Amniotic epithelial cell (primary cell): ENCODE measurements at regions not wholly inside any gene's neighbourhood (a gene's known extent, or its start where the extent isn't known, plus 50 kb on each side); places are given as distances from the start of the nearest gene placed in this dataset.
"Not testable (repeated sequence)": the region's sequence is repeated elsewhere in the genome, so short reads cannot be mapped to it uniquely, and the experiment has no call there.

Experiments
- DNase-seq: peaks from one replicate; pipeline ENCODE4 v3.0.0-alpha.2; 2010; ENCODE audit warnings: low read depth

- DNase-seq, result no peak
Observed at GRCh38 chr4:123638834-123639233, 242.2 kb downstream of the SPRY1 start.

- DNase-seq, result peak; percentile 83
Observed at GRCh38 chr4:123640271-123640670, 243.7 kb downstream of the SPRY1 start.

- DNase-seq, result no peak
Observed at GRCh38 chr4:123640824-123641223, 244.2 kb downstream of the SPRY1 start.

GRCh38 chr4:123643691-123644090, 247.1 kb downstream of the SPRY1 start:
- DNase-seq, result no peak

- DNase-seq, result no peak
Observed at GRCh38 chr4:123649250-123649644, 252.7 kb downstream of the SPRY1 start.

- peak; percentile 79 for DNase-seq
Observed at GRCh38 chr4:123649645-123650391, 253.2 kb downstream of the SPRY1 start.

DNA sequence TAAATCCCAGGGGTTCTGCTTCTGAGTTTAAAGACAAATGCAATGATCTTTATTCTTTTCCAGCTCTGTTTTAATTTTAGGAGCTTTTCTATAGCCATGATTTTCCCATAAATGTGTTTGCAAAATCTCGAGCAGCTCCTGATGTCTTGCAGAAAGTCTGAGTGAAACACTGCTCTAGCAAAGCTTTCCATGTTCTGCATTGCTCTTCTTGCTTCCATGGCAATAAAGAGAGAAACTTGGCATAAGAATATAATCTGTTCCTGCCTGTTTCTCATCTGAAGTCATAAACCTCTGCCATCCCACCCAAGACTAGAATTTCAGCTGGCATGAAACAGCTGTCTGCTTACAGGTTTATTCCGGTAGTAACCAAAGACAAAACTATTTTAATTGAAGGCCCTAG, 254.5 kb downstream of the SPRY1 start:
- DNase-seq, result no peak

GRCh38 chr4:123651536-123652180, 255.1 kb downstream of the SPRY1 start:
- no peak for DNase-seq

DNA sequence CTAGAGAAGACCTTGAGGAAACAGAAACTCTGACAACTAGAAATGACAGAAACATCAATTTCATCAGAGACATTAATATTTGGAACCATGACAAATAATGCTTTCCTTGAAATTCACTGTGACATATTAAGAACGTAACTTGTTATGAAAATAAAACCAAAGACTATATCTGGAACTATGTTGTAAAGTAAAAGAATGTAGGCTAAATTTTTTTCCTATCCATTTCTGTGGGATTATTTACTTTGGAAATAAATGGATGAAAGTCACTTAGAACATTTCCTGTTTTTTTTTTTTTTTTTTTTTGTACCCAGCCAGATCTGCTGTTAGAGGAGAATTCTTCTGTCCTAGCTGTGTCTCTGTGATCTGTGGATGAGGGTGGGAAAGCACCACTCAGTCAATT, 255.9 kb downstream of the SPRY1 start:
- DNase-seq, result no peak

GRCh38 chr4:123653236-123653635, 256.6 kb downstream of the SPRY1 start:
- DNase-seq, result no peak

DNA sequence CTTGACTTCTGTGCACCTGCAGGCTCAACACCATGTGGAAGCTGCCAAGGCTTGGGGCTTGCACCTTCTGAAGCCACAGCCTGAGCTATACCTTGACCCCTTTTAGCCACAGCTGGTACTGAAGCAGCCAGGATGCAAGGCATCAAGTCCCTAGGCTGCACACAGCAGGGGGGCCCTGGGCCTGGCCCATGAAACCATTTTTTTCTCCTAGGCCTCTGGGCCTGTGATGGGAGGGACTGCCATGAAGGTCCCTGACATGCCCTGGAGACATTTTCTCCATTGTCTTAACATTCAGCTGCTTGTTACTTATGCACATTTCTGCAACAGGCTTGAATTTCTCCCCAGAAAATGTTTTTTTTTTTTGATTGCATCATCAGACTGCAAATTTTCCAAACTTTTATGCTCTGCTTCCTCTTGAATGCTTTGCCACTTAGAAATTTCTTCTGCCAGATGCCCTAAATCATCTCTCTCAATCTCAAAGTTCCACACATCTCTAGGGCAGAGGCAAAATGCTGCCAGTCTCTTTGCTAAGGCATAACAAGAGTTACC, 260.2 kb downstream of the SPRY1 start:
- DNase-seq, result not testable (repeated sequence)

- not testable (repeated sequence) for DNase-seq
Observed at GRCh38 chr4:123657606-123658005, 261.0 kb downstream of the SPRY1 start.

GRCh38 chr4:123659262-123659661, 262.7 kb downstream of the SPRY1 start:
- DNase-seq, result peak; percentile 48

DNA sequence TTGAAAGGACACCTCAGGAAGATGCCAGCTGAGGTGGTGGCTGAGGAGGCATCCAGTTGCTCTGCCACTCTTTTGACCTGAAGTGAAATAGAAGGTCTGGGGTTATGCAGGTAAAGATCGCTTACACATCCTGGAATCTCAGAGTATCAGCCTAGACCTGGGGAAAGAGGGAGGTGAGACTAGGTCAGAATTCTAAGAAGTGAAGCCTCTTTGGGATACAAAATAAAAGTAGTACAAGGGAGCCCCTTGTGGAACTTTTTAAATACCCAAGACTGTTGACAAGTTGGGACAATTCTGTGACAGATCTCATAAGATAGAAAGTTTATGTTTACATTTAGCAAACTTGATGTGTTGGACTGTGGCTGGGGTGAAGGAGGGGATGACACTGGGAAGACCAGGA, 263.1 kb downstream of the SPRY1 start:
- no peak for DNase-seq

GRCh38 chr4:123661080-123661737, 264.6 kb downstream of the SPRY1 start:
- peak; percentile 37 for DNase-seq

GRCh38 chr4:123662827-123663226, 266.2 kb downstream of the SPRY1 start:
- DNase-seq, result no peak

- no peak for DNase-seq
Observed at GRCh38 chr4:123666486-123666885, 269.9 kb downstream of the SPRY1 start.

GRCh38 chr4:123667496-123667895, 270.9 kb downstream of the SPRY1 start:
- DNase-seq, result no peak

- DNase-seq, result no peak
Observed at GRCh38 chr4:123667991-123668390, 271.4 kb downstream of the SPRY1 start.

DNA sequence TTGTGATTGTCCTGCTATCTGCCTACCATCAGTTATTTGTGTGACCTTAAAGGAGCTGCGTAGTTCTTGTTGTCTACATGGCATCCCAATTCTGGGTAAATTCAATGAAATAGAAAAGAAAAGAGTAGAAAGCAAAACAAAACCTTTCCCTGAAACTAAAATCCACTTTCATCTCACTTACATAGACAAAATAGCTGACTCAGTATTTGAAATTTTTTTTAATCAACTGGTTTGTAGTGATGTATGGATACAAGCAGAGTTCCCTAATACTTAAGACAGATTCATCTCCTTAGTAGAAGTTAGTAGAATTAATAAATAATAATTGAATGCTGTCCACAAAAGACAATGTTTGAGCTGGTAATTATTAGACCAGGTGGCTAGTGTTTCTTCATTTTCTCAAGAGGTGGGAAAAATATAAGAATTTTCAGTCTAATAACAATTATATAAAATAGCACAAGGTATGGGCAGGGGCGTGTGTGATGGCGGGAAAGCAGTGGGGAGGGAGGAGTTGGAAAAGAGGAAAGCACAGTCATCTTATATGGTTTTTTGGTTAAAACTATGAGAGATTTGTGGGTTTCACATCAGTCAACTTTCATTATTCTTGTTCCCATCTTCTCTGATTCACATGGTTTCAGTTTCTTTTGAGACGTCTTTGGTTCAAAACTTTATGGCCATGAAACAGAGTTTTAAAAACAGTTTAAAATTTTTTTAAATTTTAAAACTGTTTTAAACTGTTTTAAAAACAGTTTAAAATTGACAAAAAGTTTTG, 275.2 kb downstream of the SPRY1 start:
- peak; percentile 35 for DNase-seq

DNA sequence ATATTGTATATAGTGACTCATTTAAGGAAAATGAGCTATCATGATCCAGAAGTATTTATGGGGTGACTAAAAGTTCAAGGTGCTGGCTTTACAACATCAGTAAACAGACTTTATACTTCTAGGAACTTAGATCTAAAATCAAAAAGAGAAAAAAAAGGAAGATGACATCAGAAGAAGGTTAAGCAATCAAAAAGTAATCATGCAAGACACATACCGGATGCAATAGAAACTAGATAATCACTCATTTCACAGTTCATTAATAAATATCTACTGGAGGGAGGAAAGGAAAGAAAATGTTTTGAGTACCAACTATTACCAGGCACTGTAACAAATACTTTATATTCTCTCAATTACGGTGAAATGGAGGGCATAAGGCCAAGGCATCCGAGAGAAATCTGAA, 276.4 kb downstream of the SPRY1 start:
- peak; percentile 92 for DNase-seq

DNA sequence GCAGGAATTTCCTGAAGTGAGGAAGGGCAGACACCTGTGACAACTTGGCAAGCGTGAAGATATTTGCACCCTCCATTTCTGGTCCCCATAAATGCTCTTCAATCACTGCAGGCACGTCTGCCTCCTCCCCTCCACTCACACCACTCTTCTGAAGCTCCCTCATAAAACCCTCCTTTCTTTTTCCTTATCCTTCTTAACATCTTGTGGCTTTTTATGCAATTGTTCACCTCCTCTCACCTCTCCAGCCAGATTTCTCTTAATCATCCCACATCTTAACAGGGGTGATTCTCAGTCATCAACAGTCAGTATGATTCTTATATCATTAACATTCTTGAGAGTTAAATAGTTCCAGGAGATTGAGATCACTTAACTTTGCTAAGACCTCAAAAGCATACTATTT, 277.4 kb downstream of the SPRY1 start:
- peak; percentile 92 for DNase-seq
